WI38 (cell line): ENCODE measurements at regions not wholly inside any gene's neighbourhood (a gene's known extent, or its start where the extent isn't known, plus 50 kb on each side); places are given as distances from the start of the nearest gene placed in this dataset.
"Not testable (repeated sequence)": the region's sequence is repeated elsewhere in the genome, so short reads cannot be mapped to it uniquely, and the experiment has no call there.

Experiments used
- H3K4me3 ChIP-seq: 2 replicates; pipeline ENCODE4 v1.5.1; 2011; ENCODE audit warnings: low read depth, mild to moderate bottlenecking, control low read depth, low read length
- TF ChIP-seq, protein P1 (sequence below): IDR thresholded peaks from 2 replicates; pipeline ENCODE4 v1.5.1; 2012; ENCODE audit warnings: low read depth, mild to moderate bottlenecking, control low read depth, low read length

- H3K4me3 ChIP-seq: no peak overlapping the region
- TF ChIP-seq, protein P1, sequence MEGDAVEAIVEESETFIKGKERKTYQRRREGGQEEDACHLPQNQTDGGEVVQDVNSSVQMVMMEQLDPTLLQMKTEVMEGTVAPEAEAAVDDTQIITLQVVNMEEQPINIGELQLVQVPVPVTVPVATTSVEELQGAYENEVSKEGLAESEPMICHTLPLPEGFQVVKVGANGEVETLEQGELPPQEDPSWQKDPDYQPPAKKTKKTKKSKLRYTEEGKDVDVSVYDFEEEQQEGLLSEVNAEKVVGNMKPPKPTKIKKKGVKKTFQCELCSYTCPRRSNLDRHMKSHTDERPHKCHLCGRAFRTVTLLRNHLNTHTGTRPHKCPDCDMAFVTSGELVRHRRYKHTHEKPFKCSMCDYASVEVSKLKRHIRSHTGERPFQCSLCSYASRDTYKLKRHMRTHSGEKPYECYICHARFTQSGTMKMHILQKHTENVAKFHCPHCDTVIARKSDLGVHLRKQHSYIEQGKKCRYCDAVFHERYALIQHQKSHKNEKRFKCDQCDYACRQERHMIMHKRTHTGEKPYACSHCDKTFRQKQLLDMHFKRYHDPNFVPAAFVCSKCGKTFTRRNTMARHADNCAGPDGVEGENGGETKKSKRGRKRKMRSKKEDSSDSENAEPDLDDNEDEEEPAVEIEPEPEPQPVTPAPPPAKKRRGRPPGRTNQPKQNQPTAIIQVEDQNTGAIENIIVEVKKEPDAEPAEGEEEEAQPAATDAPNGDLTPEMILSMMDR: no peak
These were observed 1784.6 kb downstream of the SLITRK5 start for GRCh38 chr13:89455741-89456140.

GRCh38 chr13:89457977-89458376 lies 1786.8 kb downstream of the SLITRK5 start:
- no peak overlapping the region for H3K4me3 ChIP-seq
- TF ChIP-seq, protein P1: no peak

- no peak overlapping the region for H3K4me3 ChIP-seq
- TF ChIP-seq, protein P1: no peak
These were observed 1787.3 kb downstream of the SLITRK5 start for GRCh38 chr13:89458456-89458855.

DNA sequence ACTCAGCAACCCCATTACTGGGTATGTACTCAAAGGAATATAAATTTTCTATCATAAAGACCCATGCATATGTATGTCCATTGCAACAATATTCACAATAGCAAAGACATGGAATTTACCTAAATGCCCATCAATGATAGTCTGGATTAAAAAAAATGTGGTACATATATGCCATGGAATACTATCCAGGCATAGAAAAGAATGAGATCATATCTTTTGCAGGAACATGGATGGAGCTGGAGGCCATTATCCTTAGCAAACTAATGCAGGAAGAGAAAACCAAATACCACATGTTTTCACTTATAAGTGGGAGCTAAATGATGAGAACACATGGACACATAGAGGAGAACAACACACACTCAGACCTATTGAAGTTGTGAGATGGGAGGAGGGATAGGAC lies 1789.7 kb downstream of the SLITRK5 start:
- H3K4me3 ChIP-seq: not testable (repeated sequence)

GRCh38 chr13:89465366-89465765 lies 1794.2 kb downstream of the SLITRK5 start:
- TF ChIP-seq, protein P1: no peak
- H3K4me3 ChIP-seq: no peak overlapping the region

DNA sequence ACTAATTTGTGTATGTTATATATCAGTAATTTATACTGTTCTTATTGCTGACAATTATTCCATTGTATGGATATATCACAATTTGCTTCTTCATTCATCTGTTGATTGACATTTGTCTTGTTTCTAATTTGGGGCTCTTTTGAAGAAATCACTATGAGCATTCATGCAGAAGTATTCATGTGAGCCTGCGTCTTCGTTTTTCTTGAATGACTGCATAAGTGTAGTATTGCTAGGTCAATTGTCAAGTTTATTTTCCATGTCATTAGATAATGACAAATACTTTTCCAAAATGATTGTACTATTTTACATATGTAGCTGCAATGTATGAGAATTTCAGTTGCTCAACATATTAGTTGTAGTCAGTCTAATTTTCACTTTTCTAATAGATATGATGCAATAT lies 1796.9 kb downstream of the SLITRK5 start:
- H3K4me3 ChIP-seq: no peak overlapping the region
- TF ChIP-seq, protein P1: no peak

DNA sequence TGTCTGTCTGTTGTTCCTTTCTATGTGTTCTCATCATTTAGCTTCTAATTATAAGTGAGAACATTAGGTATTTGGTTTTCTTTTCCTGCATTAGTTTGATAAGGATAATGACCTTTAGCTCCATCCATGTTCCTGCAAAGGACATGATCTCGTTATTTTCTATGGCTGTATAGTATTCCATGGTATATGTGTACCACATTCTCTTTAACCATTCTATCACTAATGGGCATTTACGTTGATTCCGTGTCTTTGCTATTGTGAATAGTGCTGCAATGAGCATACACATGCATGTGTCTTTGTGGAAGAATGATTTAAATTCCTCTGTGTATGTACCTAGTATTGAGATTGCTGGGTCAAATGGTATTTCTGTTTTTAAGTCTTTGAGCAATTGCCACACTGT lies 1799.7 kb downstream of the SLITRK5 start:
- TF ChIP-seq, protein P1: no peak

DNA sequence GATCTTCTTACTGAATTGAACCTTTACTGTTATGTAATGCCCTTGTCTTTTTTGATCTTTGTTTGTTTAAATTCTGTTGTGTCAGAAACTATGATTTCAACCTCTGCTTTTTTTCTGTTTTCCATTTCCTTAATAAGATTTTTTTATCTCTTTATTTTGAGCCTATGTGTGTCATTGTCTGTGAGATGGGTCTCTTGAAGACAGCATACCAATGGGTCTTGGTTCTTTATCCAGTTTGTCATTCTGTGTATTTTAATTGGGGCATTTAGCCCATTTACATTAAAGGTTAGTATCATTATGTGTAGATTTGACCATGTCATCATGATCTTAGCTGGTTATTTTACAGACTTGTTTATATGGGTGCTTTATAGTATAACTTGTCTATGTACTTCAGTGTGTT lies 1803.3 kb downstream of the SLITRK5 start:
- TF ChIP-seq, protein P1: no peak
- no peak overlapping the region for H3K4me3 ChIP-seq

More for the DNA sequence above, 1799.7 kb downstream of the SLITRK5 start:
- no peak overlapping the region for H3K4me3 ChIP-seq
